Osteoblast (primary cell): ENCODE measurements at regions not wholly inside any gene's neighbourhood (a gene's known extent, or its start where the extent isn't known, plus 50 kb on each side); places are given as distances from the start of the nearest gene placed in this dataset.

Source experiments
- DNase-seq: peaks from one replicate; pipeline ENCODE4 v3.0.0; 2011; ENCODE audit warnings: low spot score, mixed read lengths; ENCODE audit not compliant: insufficient read length; ENCODE audit errors: missing footprints
- H2AFZ ChIP-seq: 2 replicates; pipeline ENCODE4 v1.6.0; 2011; ENCODE audit warnings: mild to moderate bottlenecking, low read length
- H3K27ac ChIP-seq: 2 replicates; pipeline ENCODE4 v1.5.1; 2011; ENCODE audit warnings: mild to moderate bottlenecking, low read depth, low read length, moderate library complexity
- H3K27me3 ChIP-seq: 2 replicates; pipeline ENCODE4 v1.6.0; 2012; ENCODE audit warnings: mild to moderate bottlenecking, control low read depth, inconsistent platforms, low read length, moderate library complexity; ENCODE audit not compliant: insufficient read depth
- H3K36me3 ChIP-seq: 2 replicates; pipeline ENCODE4 v1.5.1; 2011; ENCODE audit warnings: mild to moderate bottlenecking, low read length, control low read depth, moderate library complexity; ENCODE audit not compliant: insufficient read depth
- H3K4me1 ChIP-seq: 2 replicates; pipeline ENCODE4 v1.5.1; 2011; ENCODE audit warnings: mild to moderate bottlenecking, low read length, control low read depth, moderate library complexity; ENCODE audit not compliant: insufficient read depth
- H3K4me2 ChIP-seq: 2 replicates; pipeline ENCODE4 v1.6.0; 2011; ENCODE audit warnings: mild to moderate bottlenecking, low read length; ENCODE audit not compliant: insufficient read depth
- H3K4me3 ChIP-seq: fragments of 200-600 bp; sonication (generic); 3 replicates; pipeline ENCODE4 v1.5.1; 2012; ENCODE audit warnings: mild to moderate bottlenecking, low read length, inconsistent platforms; ENCODE audit not compliant: insufficient read depth
- H3K79me2 ChIP-seq: 2 replicates; pipeline ENCODE4 v1.6.0; 2012; ENCODE audit warnings: mild to moderate bottlenecking, low read length, control low read depth, inconsistent platforms; ENCODE audit not compliant: insufficient read depth
- H3K9me3 ChIP-seq: 2 replicates; pipeline ENCODE4 v1.5.1; 2011; ENCODE audit warnings: low read depth, low read length, control low read depth
- H4K20me1 ChIP-seq: 2 replicates; pipeline ENCODE4 v1.6.0; 2012; ENCODE audit warnings: mild to moderate bottlenecking, low read length, control low read depth; ENCODE audit not compliant: insufficient read depth
- TF ChIP-seq, protein P1 (sequence below): IDR thresholded peaks from 2 replicates; pipeline ENCODE4 v1.5.1; 2011; ENCODE audit warnings: mild to moderate bottlenecking, low read depth, low read length, moderate library complexity; ENCODE audit errors: extremely low read depth

DNA sequence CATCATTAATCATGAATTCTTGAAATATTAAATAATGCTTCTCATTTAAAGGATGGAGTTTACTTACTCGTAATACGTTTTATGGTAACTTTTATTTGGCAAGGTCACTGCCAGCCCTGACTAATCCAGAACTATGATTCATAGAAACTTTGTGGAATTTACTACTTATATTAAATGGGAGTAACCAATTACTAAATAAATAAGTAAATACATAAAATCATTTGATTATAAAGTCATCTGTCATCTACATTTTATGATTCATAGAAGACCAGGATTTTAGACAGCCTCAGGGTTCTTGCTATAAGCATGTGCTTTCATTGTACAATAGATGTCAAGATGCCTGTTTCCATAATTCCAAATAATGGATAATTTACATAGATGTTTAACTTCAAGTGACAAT is 611.1 kb downstream of the TBC1D4 start:
- Histone ChIP-seq H3K9me3 (peaks cover 3% of the 10 kb centered on the region), H2AFZ (no peak overlapping the region), H3K27ac (no peak overlapping the region), H4K20me1 (no peaks in the 10 kb centered on the region), H3K27me3 (no peaks in the 10 kb centered on the region), H3K36me3 (no peaks in the 10 kb centered on the region), H3K4me3 (no peak overlapping the region), H3K4me1 (peaks cover 6% of the 10 kb centered on the region), H3K79me2 (no peaks in the 10 kb centered on the region), H3K4me2 (no peak overlapping the region)
- DNase-seq, result peak; percentile 38
- TF ChIP-seq, protein P1, sequence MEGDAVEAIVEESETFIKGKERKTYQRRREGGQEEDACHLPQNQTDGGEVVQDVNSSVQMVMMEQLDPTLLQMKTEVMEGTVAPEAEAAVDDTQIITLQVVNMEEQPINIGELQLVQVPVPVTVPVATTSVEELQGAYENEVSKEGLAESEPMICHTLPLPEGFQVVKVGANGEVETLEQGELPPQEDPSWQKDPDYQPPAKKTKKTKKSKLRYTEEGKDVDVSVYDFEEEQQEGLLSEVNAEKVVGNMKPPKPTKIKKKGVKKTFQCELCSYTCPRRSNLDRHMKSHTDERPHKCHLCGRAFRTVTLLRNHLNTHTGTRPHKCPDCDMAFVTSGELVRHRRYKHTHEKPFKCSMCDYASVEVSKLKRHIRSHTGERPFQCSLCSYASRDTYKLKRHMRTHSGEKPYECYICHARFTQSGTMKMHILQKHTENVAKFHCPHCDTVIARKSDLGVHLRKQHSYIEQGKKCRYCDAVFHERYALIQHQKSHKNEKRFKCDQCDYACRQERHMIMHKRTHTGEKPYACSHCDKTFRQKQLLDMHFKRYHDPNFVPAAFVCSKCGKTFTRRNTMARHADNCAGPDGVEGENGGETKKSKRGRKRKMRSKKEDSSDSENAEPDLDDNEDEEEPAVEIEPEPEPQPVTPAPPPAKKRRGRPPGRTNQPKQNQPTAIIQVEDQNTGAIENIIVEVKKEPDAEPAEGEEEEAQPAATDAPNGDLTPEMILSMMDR, result no peak

DNA sequence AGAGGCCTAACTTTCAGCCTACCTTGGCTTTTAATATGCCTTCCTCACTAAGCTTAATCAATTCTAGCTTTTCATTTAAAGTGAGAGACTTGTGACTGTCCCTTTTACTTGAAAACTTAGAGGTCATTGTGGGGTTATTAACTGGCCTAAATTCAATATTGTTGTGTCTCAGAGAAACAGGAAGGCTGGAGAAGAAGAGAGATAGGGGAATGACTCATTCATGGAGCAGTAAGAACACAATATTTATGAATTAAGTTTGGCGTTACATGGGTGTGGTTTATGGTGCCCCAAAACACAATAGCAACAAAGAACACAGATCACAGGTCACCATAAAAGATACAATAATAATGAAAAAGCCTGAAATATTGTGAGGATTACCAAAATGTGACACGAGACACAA is 612.1 kb downstream of the TBC1D4 start:
- H4K20me1 ChIP-seq, result no peaks in the 10 kb centered on the region
- no peak overlapping the region for H3K4me3 ChIP-seq
- H3K27me3 ChIP-seq, result no peaks in the 10 kb centered on the region
- no peaks in the 10 kb centered on the region for H3K36me3 ChIP-seq
- no peaks in the 10 kb centered on the region for H3K79me2 ChIP-seq
- H3K4me1 ChIP-seq, result peaks cover 6% of the 10 kb centered on the region
- TF ChIP-seq, protein P1, result no peak
- no peak for DNase-seq
- H3K9me3 ChIP-seq, result peaks cover 3% of the 10 kb centered on the region
- no peak overlapping the region for H2AFZ ChIP-seq
- no peak overlapping the region for H3K4me2 ChIP-seq
- H3K27ac ChIP-seq, result no peak overlapping the region

DNA sequence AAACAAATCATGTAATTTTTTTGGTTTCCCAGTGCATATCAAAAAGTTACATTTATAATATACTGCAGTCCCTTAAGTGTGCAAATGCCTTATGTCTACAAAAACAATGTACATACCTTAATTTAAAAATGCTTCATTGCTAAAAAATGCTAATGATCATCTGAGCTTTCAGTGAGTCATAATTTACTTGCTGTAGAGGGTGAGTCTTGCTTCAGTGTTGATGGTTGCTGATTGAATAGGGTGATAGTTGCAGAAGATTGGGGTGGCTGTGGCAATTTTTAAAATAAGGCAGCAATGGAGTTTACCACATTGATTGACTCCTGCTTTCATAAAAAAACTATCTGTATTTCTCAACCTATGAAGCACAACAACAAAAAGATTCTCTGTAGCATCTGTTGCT is 613.9 kb downstream of the TBC1D4 start:
- peaks cover 6% of the 10 kb centered on the region for H3K4me1 ChIP-seq
- no peaks in the 10 kb centered on the region for H3K27me3 ChIP-seq
- DNase-seq, result no peak

DNA sequence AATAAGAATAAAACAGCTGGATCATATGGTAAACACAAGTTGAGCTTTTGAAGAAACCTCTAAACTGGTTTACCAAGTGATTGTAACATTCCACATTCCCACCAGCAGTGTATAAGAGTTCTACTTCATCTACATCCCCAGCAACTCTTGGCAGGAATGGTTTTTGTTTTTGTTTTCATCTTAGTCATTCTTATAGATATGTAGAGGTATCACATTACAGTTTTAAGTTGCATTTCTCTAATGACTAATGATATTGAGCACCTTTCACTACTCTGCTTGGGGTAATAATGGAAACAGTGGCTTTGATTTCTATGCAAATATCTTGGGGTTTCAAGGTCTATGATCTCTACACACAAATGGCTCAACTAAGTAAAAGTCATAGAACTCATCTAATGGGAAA is 614.5 kb downstream of the TBC1D4 start:
- no peak overlapping the region for H3K4me3 ChIP-seq
- DNase-seq, result no peak
- no peak overlapping the region for H3K4me2 ChIP-seq
- no peak overlapping the region for H2AFZ ChIP-seq
- no peak overlapping the region for H3K27ac ChIP-seq
- H3K9me3 ChIP-seq, result peaks cover 3% of the 10 kb centered on the region
- no peaks in the 10 kb centered on the region for H3K79me2 ChIP-seq
- no peaks in the 10 kb centered on the region for H4K20me1 ChIP-seq
- TF ChIP-seq, protein P1, result no peak
- peaks cover 6% of the 10 kb centered on the region for H3K4me1 ChIP-seq
- H3K27me3 ChIP-seq, result no peaks in the 10 kb centered on the region
- H3K36me3 ChIP-seq, result no peaks in the 10 kb centered on the region

More for the DNA sequence above, 613.9 kb downstream of the TBC1D4 start:
- Histone ChIP-seq H3K4me3 (no peak overlapping the region), H3K79me2 (no peaks in the 10 kb centered on the region), H2AFZ (no peak overlapping the region), H4K20me1 (no peaks in the 10 kb centered on the region), H3K36me3 (no peaks in the 10 kb centered on the region), H3K4me2 (no peak overlapping the region), H3K9me3 (peaks cover 3% of the 10 kb centered on the region), H3K27ac (no peak overlapping the region)
- TF ChIP-seq, protein P1, result no peak
